GM18526 (cell line): ENCODE measurements at regions not wholly inside any gene's neighbourhood (a gene's known extent, or its start where the extent isn't known, plus 50 kb on each side); places are given as distances from the start of the nearest gene placed in this dataset.

Experiments
- POLR2A ChIP-seq: IDR thresholded peaks from 3 replicates; pipeline ENCODE4 v1.6.1; 2011; ENCODE audit not compliant: insufficient read length; ENCODE audit errors: extremely low read depth

- no peak for TF ChIP-seq POLR2A
Observed at GRCh38 chr15:39273717-39274411, 307.0 kb upstream of the THBS1 start.

- no peak for TF ChIP-seq POLR2A
Observed at GRCh38 chr15:39275066-39275465, 305.8 kb upstream of the THBS1 start.

DNA sequence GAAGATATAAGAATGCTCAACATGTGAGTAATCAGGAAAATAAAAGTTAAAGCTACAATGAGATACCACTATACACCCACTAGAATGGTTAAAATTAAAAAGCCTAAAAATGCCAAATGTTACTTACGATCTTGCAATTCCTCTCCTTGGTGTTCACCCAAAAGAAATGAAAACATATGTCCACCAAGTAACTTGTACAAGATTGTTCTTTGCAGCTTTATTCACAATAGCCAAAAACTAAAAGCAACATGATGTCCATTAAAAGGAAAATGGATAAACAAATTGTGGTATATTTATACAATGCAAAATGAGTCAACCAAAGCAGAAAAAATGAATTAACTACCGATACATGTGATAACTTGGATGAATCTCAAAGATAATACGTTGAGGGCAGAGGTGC lies 301.6 kb upstream of the THBS1 start:
- no peak for TF ChIP-seq POLR2A

- no peak for TF ChIP-seq POLR2A
Observed at GRCh38 chr15:39281094-39281493, 299.8 kb upstream of the THBS1 start.

GRCh38 chr15:39282663-39283208 lies 298.1 kb upstream of the THBS1 start:
- TF ChIP-seq POLR2A: no peak

DNA sequence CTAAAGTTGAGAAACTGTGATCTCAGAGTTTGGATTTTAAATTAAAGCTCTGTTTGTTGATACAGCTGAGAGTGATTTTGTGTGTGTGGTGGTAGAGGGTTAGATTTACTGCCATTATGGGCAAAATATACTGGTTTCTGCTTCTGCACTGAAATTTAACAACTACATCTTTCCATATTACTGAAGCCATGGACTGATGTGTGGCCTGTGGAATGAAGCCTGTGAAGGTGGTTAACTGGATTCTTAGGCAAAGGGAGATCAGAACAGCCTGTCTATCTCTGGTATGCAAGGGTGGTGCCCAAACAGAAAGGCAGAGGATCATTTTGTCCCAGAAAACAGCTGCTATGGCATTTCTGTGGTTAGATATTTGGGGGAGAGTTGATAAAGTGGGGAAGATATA lies 297.3 kb upstream of the THBS1 start:
- TF ChIP-seq POLR2A: no peak

DNA sequence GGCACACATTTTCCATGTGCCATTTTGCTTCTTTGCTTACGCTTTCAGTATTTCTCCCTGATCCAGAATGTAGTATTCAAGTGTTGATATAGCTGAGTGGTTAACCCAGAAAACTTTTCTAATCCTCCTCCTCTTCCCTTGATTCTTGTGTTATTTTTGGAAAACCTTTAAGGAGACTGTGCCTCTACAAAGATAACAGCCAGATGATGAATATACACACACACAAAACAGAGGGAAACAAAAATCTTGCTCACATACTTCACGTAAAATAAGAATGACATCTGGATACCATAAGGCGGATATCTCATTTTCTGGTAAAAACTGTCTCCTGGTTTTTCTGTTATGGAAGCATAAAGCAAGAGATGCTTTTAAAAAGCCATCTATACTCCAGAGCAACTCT lies 295.8 kb upstream of the THBS1 start:
- TF ChIP-seq POLR2A: no peak

- TF ChIP-seq POLR2A: no peak
Observed at GRCh38 chr15:39285663-39286062, 295.2 kb upstream of the THBS1 start.

- no peak for TF ChIP-seq POLR2A
Observed at GRCh38 chr15:39286706-39287105, 294.2 kb upstream of the THBS1 start.

GRCh38 chr15:39287322-39288195 lies 293.3 kb upstream of the THBS1 start:
- no peak for TF ChIP-seq POLR2A

DNA sequence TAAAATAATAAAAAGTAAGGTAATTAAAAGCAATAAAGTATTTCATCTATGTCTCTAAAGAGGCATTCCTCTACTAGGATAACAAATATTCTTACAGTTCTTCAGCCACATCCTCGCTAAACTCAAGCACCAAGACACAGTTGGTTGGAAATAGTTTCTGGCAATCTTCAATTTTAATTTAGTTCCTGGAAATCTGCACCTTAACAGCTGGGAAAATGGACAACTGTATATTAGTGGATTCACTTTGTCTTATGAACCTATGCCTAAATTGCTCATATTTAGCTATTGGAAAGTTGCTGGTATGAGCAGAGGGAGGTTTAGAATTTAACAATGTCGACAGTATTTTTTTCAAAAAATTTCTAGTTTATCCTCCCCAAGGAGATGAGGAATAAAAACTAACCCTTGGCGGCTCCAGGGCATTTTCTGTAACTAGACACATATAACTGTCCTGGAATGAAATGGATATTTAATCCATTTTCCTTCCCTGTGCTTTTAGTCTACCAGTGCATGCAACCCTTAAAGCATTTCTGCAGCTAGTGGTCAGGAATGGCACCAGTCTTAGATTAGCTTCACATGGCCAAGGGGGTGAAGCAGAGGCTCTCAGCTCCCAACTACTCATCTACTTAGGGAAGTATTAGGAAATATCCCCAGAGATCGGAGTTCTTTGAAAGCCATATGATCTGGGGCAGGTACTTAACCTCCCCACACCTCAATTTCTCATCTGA lies 290.0 kb upstream of the THBS1 start:
- TF ChIP-seq POLR2A: no peak

DNA sequence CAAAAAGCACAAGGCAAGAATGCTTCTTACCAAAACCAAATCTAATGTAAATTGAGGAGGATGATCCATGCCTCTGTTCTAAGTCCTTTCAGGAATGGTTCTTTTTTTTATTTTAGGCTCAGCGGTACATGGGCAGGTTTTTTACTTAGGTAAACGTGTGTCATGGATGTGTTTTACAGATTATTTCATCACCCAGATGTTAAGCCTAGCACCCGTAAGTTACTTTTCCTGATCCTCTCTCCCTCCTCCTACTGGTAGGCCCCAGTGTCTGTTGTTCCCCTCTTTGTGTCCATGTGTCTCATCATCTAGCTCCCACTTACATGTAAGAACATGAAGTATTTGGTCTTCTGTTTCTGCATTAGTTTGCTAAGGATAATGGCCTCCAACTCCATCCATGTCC lies 289.2 kb upstream of the THBS1 start:
- TF ChIP-seq POLR2A: no peak

DNA sequence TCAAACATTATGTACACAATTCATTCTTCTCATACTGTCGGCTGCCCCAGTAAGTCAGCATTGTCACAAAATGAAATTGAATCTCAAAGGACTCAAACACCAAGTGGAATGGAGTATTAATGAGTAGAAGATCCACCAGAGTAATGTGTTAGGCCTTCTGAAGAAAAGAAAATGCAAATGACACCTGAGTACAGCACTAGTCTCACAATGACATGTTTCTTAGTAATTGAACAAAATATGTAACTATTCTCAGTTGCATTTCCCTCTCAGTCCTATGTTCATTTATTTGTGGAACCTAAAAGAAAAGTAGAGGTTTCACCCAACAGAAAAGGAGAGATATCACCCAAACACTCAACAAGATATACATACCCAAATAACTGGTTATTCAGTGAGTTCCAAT lies 283.9 kb upstream of the THBS1 start:
- no peak for TF ChIP-seq POLR2A

DNA sequence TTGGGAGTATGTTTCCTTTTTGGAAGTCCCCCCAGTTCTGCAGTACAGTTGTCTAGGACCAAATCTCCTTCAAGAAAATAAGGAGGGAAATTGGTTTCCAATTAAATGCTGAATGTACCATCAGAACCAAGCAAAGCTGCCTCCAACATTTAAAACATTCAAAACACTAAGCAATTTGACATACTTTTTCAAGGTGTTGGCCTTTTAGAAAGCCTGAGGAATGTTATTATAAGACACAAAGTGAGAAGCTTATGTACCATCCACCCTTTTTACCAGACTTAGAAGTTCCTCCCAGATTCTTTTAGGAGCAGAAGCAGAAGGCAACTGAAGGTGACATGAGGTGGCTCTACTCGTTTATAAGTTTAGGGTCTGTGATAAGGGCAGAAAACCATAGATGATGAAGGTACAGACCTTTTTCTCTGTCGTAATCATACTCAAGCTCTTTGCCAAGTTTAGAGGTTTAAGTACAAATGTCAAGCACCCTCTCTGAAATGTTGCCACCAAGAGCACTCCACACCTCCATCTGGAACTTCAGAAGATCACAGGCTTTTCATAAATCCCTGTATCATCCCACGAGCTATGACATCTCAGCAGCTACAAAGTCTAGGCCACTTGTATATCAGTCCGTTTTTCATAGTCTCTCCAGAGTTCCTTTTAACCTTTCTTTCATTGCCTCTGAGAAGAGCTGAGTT lies 282.5 kb upstream of the THBS1 start:
- no peak for TF ChIP-seq POLR2A
